ENCODE measurements at regions not wholly inside any gene's neighbourhood (a gene's known extent, or its start where the extent isn't known, plus 50 kb on each side); places are given as distances from the start of the nearest gene placed in this dataset.

GRCh38 chr19:56953470-56953869 lies 112.9 kb upstream of the PEG3 start:
- Histone ChIP-seq H3K36me3 (replicated peaks in 1 of 2; ENCODE audit: insufficient read depth in 1 of 2, low read depth in 2 of 2) (no peaks in the 10 kb centered on the region), H3K27ac (no peak overlapping the region), H3K4me3 (no peak overlapping the region), H3K4me1 (no peaks in the 10 kb centered on the region), H3K9me3 (no peaks in the 10 kb centered on the region), H3K27me3 (no peaks in the 10 kb centered on the region)
- DNase-seq (no peak), ATAC-seq (no peak)
- WGBS, 2 donors = 50 to 53% methylated on average over 5 of the region's 5 CpGs
- no peak for TF ChIP-seq POLR2A (IDR thresholded peaks at IDR 0.05)
- TF ChIP-seq, protein P1, sequence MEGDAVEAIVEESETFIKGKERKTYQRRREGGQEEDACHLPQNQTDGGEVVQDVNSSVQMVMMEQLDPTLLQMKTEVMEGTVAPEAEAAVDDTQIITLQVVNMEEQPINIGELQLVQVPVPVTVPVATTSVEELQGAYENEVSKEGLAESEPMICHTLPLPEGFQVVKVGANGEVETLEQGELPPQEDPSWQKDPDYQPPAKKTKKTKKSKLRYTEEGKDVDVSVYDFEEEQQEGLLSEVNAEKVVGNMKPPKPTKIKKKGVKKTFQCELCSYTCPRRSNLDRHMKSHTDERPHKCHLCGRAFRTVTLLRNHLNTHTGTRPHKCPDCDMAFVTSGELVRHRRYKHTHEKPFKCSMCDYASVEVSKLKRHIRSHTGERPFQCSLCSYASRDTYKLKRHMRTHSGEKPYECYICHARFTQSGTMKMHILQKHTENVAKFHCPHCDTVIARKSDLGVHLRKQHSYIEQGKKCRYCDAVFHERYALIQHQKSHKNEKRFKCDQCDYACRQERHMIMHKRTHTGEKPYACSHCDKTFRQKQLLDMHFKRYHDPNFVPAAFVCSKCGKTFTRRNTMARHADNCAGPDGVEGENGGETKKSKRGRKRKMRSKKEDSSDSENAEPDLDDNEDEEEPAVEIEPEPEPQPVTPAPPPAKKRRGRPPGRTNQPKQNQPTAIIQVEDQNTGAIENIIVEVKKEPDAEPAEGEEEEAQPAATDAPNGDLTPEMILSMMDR (IDR thresholded peaks at IDR 0.05) = no peak
- intact Hi-C loops (cut with DNase I) = no loop called here

- TF ChIP-seq, protein P1 (IDR thresholded peaks at IDR 0.05) = no peak
- no peak for TF ChIP-seq POLR2A (IDR thresholded peaks at IDR 0.05)
- Histone ChIP-seq H3K27ac (no peak overlapping the region), H3K9me3 (no peaks in the 10 kb centered on the region), H3K27me3 (no peaks in the 10 kb centered on the region), H3K4me3 (no peak overlapping the region), H3K36me3 (replicated peaks in 1 of 2; ENCODE audit: insufficient read depth in 1 of 2, low read depth in 2 of 2) (no peaks in the 10 kb centered on the region), H3K4me1 (no peaks in the 10 kb centered on the region)
- ATAC-seq (no peak), DNase-seq (no peak)
- intact Hi-C loops (cut with DNase I) = no loop called here
- WGBS, 2 donors = 34 to 37% methylated on average over 11 to 15 of the region's 15 CpGs
These were observed 115.2 kb upstream of the PEG3 start for GRCh38 chr19:56955637-56956216.

DNA sequence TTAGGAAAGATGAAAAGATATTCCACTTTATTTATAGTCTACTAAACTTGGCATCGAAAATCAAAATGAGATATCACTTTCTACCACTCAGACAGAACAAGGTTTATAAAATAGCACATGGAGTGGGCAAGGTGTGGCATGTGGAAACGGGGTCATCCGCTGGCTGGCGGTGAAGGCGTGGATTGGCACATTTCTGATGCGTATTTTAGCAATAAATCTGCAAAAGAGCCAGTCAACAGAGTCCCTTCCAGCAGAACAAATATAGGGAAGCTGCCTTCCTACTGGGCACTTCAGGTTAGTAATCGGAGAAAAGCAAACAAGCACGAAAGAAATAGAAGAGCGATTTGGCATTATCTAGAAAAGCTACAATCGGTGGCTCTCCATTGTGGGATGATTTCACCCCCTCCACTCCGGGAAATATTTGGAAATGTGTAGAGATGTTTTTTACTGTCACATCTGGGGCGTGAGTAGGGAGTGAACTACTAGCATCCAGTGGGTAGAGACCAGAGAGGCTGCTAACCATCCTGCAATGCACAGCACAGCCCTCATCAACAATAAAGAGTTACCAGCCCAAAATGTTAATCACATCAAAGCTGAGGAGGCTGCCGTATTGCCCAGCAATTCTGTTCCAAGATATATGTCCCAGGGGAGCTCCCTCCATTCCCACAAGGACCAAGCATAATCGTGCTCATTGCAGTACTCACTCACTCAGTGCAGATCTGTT lies 116.1 kb upstream of the PEG3 start:
- no peak overlapping the region for H3K4me3 ChIP-seq
- DNase-seq (no peak), ATAC-seq (no peak)
- H3K9me3 ChIP-seq = no peaks in the 10 kb centered on the region
- H3K27ac ChIP-seq = no peak overlapping the region
- H3K4me1 ChIP-seq = no peaks in the 10 kb centered on the region
- intact Hi-C loops (cut with DNase I) = no loop called here
- TF ChIP-seq, protein P1 (IDR thresholded peaks at IDR 0.05) = no peak
- TF ChIP-seq POLR2A (IDR thresholded peaks at IDR 0.05) = no peak
- H3K36me3 ChIP-seq (replicated peaks in 1 of 2; ENCODE audit: insufficient read depth in 1 of 2, low read depth in 2 of 2) = no peaks in the 10 kb centered on the region
- whole genome bisulfite sequencing, 2 donors = 38 to 43% methylated on average over 13 to 14 of the region's 14 CpGs
- H3K27me3 ChIP-seq = no peaks in the 10 kb centered on the region

- H3K4me1 ChIP-seq = no peaks in the 10 kb centered on the region
- DNase-seq = no peak
- no peaks in the 10 kb centered on the region for H3K27me3 ChIP-seq
- no peak for ATAC-seq
- no peak for TF ChIP-seq POLR2A (IDR thresholded peaks at IDR 0.05)
- TF ChIP-seq, protein P1 (IDR thresholded peaks at IDR 0.05) = no peak
- H3K9me3 ChIP-seq = no peaks in the 10 kb centered on the region
- H3K27ac ChIP-seq = no peak overlapping the region
- WGBS, 2 donors = 30 to 33% methylated on average over 4 of the region's 4 CpGs
- intact Hi-C loops (cut with DNase I) = no loop called here
- H3K4me3 ChIP-seq = no peak overlapping the region
- H3K36me3 ChIP-seq (replicated peaks in 1 of 2; ENCODE audit: insufficient read depth in 1 of 2, low read depth in 2 of 2) = no peaks in the 10 kb centered on the region
These were observed 118.7 kb upstream of the PEG3 start for GRCh38 chr19:56959205-56959604.

All from body of pancreas (tissue), 4 donors.